HG03558 (cell line): ENCODE measurements at regions not wholly inside any gene's neighbourhood (a gene's known extent, or its start where the extent isn't known, plus 50 kb on each side); places are given as distances from the start of the nearest gene placed in this dataset.
"Not testable (repeated sequence)": the region's sequence is repeated elsewhere in the genome, so short reads cannot be mapped to it uniquely, and the experiment has no call there.

ENCODE experiments used
- ATAC-seq: cut with Tn5 transposase; IDR thresholded peaks from one replicate; pipeline ENCODE4 v1.9.1; 2021; ENCODE audit warnings: moderate number of reproducible peaks; ENCODE audit not compliant: unreplicated experiment; ENCODE audit errors: extremely low read depth

- ATAC-seq: peak; percentile 86
Measured at GRCh38 chr18:32884543-32884942, 111.7 kb upstream of the KLHL14 start.

- ATAC-seq: no peak
Measured at GRCh38 chr18:32881009-32881408, 108.2 kb upstream of the KLHL14 start.

GRCh38 chr18:32879497-32879896 is 106.7 kb upstream of the KLHL14 start:
- no peak for ATAC-seq

- ATAC-seq: no peak
Measured at GRCh38 chr18:32878436-32878835, 105.6 kb upstream of the KLHL14 start.

- ATAC-seq: no peak
Measured at GRCh38 chr18:32877371-32877770, 104.5 kb upstream of the KLHL14 start.

GRCh38 chr18:32875625-32876024 is 102.8 kb upstream of the KLHL14 start:
- ATAC-seq: no peak

- ATAC-seq: no peak
Measured at GRCh38 chr18:32871786-32872185, 99.0 kb upstream of the KLHL14 start.

- ATAC-seq: no peak
Measured at GRCh38 chr18:32870611-32871010, 97.8 kb upstream of the KLHL14 start.

GRCh38 chr18:32868406-32868805 is 95.6 kb upstream of the KLHL14 start:
- no peak for ATAC-seq

- no peak for ATAC-seq
Measured at GRCh38 chr18:32867936-32868335, 95.1 kb upstream of the KLHL14 start.

GRCh38 chr18:32867330-32867729 is 94.5 kb upstream of the KLHL14 start:
- ATAC-seq: no peak

- ATAC-seq: not testable (repeated sequence)
Measured at GRCh38 chr18:32862031-32862430, 89.2 kb upstream of the KLHL14 start.

GRCh38 chr18:32851936-32852335 is 79.1 kb upstream of the KLHL14 start:
- no peak for ATAC-seq

- no peak for ATAC-seq
Measured at GRCh38 chr18:32848826-32849225, 76.0 kb upstream of the KLHL14 start.

GRCh38 chr18:32847691-32848090 is 74.9 kb upstream of the KLHL14 start:
- no peak for ATAC-seq

GRCh38 chr18:32846896-32847295 is 74.1 kb upstream of the KLHL14 start:
- ATAC-seq: no peak

- no peak for ATAC-seq
Measured at GRCh38 chr18:32840962-32841361, 68.1 kb upstream of the KLHL14 start.

GRCh38 chr18:32835951-32836350 is 63.1 kb upstream of the KLHL14 start:
- no peak for ATAC-seq

GRCh38 chr18:32831781-32832180 is 59.0 kb upstream of the KLHL14 start:
- no peak for ATAC-seq

GRCh38 chr18:32823226-32823625 is 50.4 kb upstream of the KLHL14 start:
- ATAC-seq: no peak
